ENCODE measurements at regions not wholly inside any gene's neighbourhood (a gene's known extent, or its start where the extent isn't known, plus 50 kb on each side); places are given as distances from the start of the nearest gene placed in this dataset.

- no peak for TF ChIP-seq REST (IDR thresholded peaks at IDR 0.05; ENCODE audit: low read depth, low read length)
These were observed 1599.5 kb downstream of the NCAM2 start (continued) for GRCh38 chr21:22597660-22598255.

GRCh38 chr21:22609802-22610201, 1611.6 kb downstream of the NCAM2 start:
- no peaks in the 10 kb centered on the region for H3K9me2 ChIP-seq
- H3K9ac ChIP-seq, result no peak overlapping the region
- H3K4me3 ChIP-seq (ENCODE audit: low read depth in 2 of 2, low read length in 1 of 2), result no peak overlapping the region
- no peaks in the 10 kb centered on the region for H3K27me3 ChIP-seq (ENCODE audit: insufficient read depth)
- no peaks in the 10 kb centered on the region for H3K4me1 ChIP-seq (ENCODE audit: control insufficient read depth in 1 of 2, insufficient read depth in 2 of 2, low read depth in 1 of 2, low read length in 1 of 2)
- H3K27ac ChIP-seq (ENCODE audit: low read depth in 2 of 2, low read length in 1 of 2), result no peak overlapping the region
- 66% methylated on average over 3 of the region's 3 CpGs for WGBS (ENCODE audit: low lambda C conversion rate)
- DNase-seq, result no peak
- no peaks in the 10 kb centered on the region for H3F3A ChIP-seq (replicated peaks; ENCODE audit: insufficient read depth)
- ChIA-PET CTCF (interaction anchor here (0.8 to 1.2 kb wide), 2 partner anchors 30 to 35 kb away, joined by 3 to 6 read pairs; no protein-coding TSS in a partner anchor), POLR2A (no interaction called here)
- H3K4me2 ChIP-seq, result no peak overlapping the region
- H3K36me3 ChIP-seq (replicated peaks in 1 of 2; ENCODE audit: control insufficient read depth in 1 of 2, insufficient read depth in 2 of 2, low read length in 1 of 2), result no peaks in the 10 kb centered on the region
- H3K79me2 ChIP-seq (ENCODE audit: insufficient read depth), result no peaks in the 10 kb centered on the region
- H3K9me3 ChIP-seq, result no peaks in the 10 kb centered on the region; the same call in 1 of the 2 replicates
- H2AFZ ChIP-seq (ENCODE audit: low read depth), result no peak overlapping the region
- TF ChIP-seq, protein P1, sequence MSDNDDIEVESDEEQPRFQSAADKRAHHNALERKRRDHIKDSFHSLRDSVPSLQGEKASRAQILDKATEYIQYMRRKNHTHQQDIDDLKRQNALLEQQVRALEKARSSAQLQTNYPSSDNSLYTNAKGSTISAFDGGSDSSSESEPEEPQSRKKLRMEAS (IDR thresholded peaks at IDR 0.05; ENCODE audit: low read depth), result no peak
- TF ChIP-seq RAD21 (IDR thresholded peaks at IDR 0.05; ENCODE audit: low read length) (no peak), FOXJ3 (CRISPR knock-in tag; IDR thresholded peaks at IDR 0.05) (no peak), MXI1 (IDR thresholded peaks at IDR 0.05; ENCODE audit: low read depth, low read length) (no peak), SMC3 (IDR thresholded peaks at IDR 0.05; ENCODE audit: low read depth, low read length) (no peak), TCF12 (IDR thresholded peaks at IDR 0.05) (no peak), CTCF (IDR thresholded peaks at IDR 0.05) (no peak)
- H4K20me1 ChIP-seq (ENCODE audit: insufficient read depth), result no peaks in the 10 kb centered on the region

GRCh38 chr21:22627911-22628310, 1629.7 kb downstream of the NCAM2 start:
- POLR2A ChIA-PET, result no interaction called here

More at GRCh38 chr21:22627911-22628310, 1629.7 kb downstream of the NCAM2 start:
- CTCF ChIA-PET, result interaction anchor here (1.0 kb wide), 1 partner anchor 10 kb away, joined by 3 read pairs; no protein-coding TSS in a partner anchor
- Histone ChIP-seq H3K27me3 (ENCODE audit: insufficient read depth) (no peaks in the 10 kb centered on the region), H3F3A (replicated peaks; ENCODE audit: insufficient read depth) (no peaks in the 10 kb centered on the region), H3K4me1 (ENCODE audit: control insufficient read depth in 1 of 2, insufficient read depth in 2 of 2, low read depth in 1 of 2, low read length in 1 of 2) (no peaks in the 10 kb centered on the region), H3K27ac (ENCODE audit: low read depth in 2 of 2, low read length in 1 of 2) (no peak overlapping the region), H3K9me3 (no peaks in the 10 kb centered on the region), H3K4me3 (ENCODE audit: low read depth in 2 of 2, low read length in 1 of 2) (no peak overlapping the region), H3K4me2 (no peak overlapping the region), H4K20me1 (ENCODE audit: insufficient read depth) (no peaks in the 10 kb centered on the region), H3K9ac (no peak overlapping the region), H2AFZ (ENCODE audit: low read depth) (no peak overlapping the region), H3K79me2 (ENCODE audit: insufficient read depth) (no peaks in the 10 kb centered on the region), H3K9me2 (no peaks in the 10 kb centered on the region), H3K36me3 (replicated peaks in 1 of 2; ENCODE audit: control insufficient read depth in 1 of 2, insufficient read depth in 2 of 2, low read length in 1 of 2) (no peaks in the 10 kb centered on the region)
- TF ChIP-seq REST (IDR thresholded peaks at IDR 0.05; ENCODE audit: low read depth, low read length), result no peak
- no peak for DNase-seq
- WGBS (ENCODE audit: low lambda C conversion rate), result 91% methylated on average over 1 of the region's 1 CpG

Data from SK-N-SH (cell line).